ENCODE measurements at regions not wholly inside any gene's neighbourhood (a gene's known extent, or its start where the extent isn't known, plus 50 kb on each side); places are given as distances from the start of the nearest gene placed in this dataset.

DNA sequence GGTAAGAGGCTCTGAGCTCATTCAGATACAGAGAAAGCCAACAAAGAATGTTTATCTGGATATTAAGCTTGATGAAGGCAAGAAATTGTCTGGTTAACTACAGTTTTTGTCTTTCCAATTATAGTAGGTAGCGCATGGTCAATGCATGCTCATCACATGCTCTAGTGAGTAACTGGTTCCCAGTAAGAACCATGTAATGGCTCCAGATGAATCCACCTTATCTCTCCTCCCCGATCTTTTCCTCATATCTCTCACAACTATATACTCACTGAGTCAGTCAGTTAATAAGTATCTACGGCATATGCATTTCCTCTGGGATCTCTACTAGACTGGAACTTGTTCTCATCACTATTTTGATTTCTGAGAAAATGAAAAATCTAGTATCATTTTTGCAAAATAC is 340.7 kb upstream of the DYNLRB2 start:
- WGBS, 2 experiments, result 76 to 82% methylated on average over 3 of the region's 3 CpGs
- Histone ChIP-seq H3K4me1 (ENCODE audit: control insufficient read depth, insufficient read depth, low read length) (no peaks in the 10 kb centered on the region), H3K27ac (ENCODE audit: insufficient read depth, low read depth, low read length, poor library complexity, severe bottlenecking) (no peak overlapping the region)

GRCh38 chr16:80199614-80200013 is 341.2 kb upstream of the DYNLRB2 start:
- Histone ChIP-seq H3K27me3 (ENCODE audit: control insufficient read depth, insufficient read depth, low read length, poor library complexity, severe bottlenecking) (no peaks in the 10 kb centered on the region), H3K27ac (ENCODE audit: insufficient read depth, low read depth, low read length, poor library complexity, severe bottlenecking) (no peak overlapping the region), H3K36me3 (ENCODE audit: control insufficient read depth, insufficient read depth, low read length) (no peaks in the 10 kb centered on the region), H3K4me1 (ENCODE audit: control insufficient read depth, insufficient read depth, low read length) (no peaks in the 10 kb centered on the region), H3K9me3 (ENCODE audit: control insufficient read depth, low read length) (no peaks in the 10 kb centered on the region), H3K4me3 (ENCODE audit: insufficient read depth, low read depth, low read length) (no peak overlapping the region)
- WGBS, 2 experiments, result 100% methylated on average over 1 to 3 of the region's 3 CpGs

More for the DNA sequence above, 340.7 kb upstream of the DYNLRB2 start:
- Histone ChIP-seq H3K4me3 (ENCODE audit: insufficient read depth, low read depth, low read length) (no peak overlapping the region), H3K27me3 (ENCODE audit: control insufficient read depth, insufficient read depth, low read length, poor library complexity, severe bottlenecking) (no peaks in the 10 kb centered on the region), H3K36me3 (ENCODE audit: control insufficient read depth, insufficient read depth, low read length) (no peaks in the 10 kb centered on the region), H3K9me3 (ENCODE audit: control insufficient read depth, low read length) (no peaks in the 10 kb centered on the region)

DNA sequence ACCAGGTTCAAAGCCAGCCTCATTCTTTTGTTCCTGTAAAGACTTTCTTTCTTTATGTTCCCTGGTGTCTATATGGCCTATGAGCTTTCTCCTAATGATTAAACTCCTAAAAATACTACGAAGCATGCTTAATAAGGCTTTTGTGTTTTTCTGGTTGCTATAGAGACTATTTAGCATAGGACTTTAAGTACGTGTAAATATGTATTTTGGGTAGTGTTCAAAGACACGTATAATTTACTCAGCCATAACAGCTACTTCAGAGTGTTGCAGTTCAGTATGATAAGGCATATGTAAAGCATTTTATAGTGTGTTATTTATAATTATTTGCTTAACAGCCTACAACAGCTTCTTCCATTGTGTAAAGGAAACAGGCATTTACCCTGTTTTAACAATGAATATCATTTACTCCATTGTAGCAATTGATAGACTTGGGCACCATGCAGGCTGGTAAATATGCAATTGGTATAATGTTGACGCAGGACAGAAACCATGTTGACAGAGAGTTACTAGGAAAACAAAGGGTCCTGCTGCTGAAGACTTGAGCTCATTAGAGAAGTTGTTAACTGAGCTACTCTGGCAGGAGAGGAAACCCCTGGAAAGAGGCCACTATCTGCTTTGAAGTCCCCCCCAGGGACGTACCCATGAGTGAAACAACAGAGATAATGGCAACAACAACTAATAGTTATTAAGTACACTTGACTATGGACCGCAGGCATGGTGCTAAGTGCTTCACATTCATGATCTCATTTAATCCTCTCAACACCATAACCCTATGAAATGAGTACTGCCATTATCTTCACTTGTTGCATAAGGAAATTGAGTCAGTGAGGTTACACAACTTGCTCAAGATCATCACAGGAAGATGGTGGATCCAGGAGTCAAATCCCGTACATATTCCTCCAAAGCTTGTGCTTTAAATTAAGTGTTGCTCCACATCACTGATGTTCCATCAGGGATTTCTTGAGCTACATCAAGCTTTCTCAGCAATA is 342.2 kb upstream of the DYNLRB2 start:
- no peaks in the 10 kb centered on the region for H3K9me3 ChIP-seq (ENCODE audit: control insufficient read depth, low read length)
- 60 to 67% methylated on average over 6 of the region's 7 CpGs for WGBS, 2 experiments

GRCh38 chr16:80197741-80198201 is 343.0 kb upstream of the DYNLRB2 start:
- no peaks in the 10 kb centered on the region for H3K4me1 ChIP-seq (ENCODE audit: control insufficient read depth, insufficient read depth, low read length)
- WGBS, 2 experiments, result 64 to 70% methylated on average over 3 to 4 of the region's 4 CpGs
- no peak overlapping the region for H3K4me3 ChIP-seq (ENCODE audit: insufficient read depth, low read depth, low read length)
- no peaks in the 10 kb centered on the region for H3K9me3 ChIP-seq (ENCODE audit: control insufficient read depth, low read length)
- H3K36me3 ChIP-seq (ENCODE audit: control insufficient read depth, insufficient read depth, low read length), result no peaks in the 10 kb centered on the region
- no peaks in the 10 kb centered on the region for H3K27me3 ChIP-seq (ENCODE audit: control insufficient read depth, insufficient read depth, low read length, poor library complexity, severe bottlenecking)
- no peak overlapping the region for H3K27ac ChIP-seq (ENCODE audit: insufficient read depth, low read depth, low read length, poor library complexity, severe bottlenecking)

More for the DNA sequence above, 342.2 kb upstream of the DYNLRB2 start:
- H3K4me3 ChIP-seq (ENCODE audit: insufficient read depth, low read depth, low read length), result no peak overlapping the region
- no peaks in the 10 kb centered on the region for H3K36me3 ChIP-seq (ENCODE audit: control insufficient read depth, insufficient read depth, low read length)
- H3K4me1 ChIP-seq (ENCODE audit: control insufficient read depth, insufficient read depth, low read length), result no peaks in the 10 kb centered on the region
- no peaks in the 10 kb centered on the region for H3K27me3 ChIP-seq (ENCODE audit: control insufficient read depth, insufficient read depth, low read length, poor library complexity, severe bottlenecking)
- H3K27ac ChIP-seq (ENCODE audit: insufficient read depth, low read depth, low read length, poor library complexity, severe bottlenecking), result no peak overlapping the region

GRCh38 chr16:80191928-80192327 is 348.9 kb upstream of the DYNLRB2 start:
- no peak overlapping the region for H3K4me3 ChIP-seq (ENCODE audit: insufficient read depth, low read depth, low read length)
- H3K4me1 ChIP-seq (ENCODE audit: control insufficient read depth, insufficient read depth, low read length), result peaks cover 5% of the 10 kb centered on the region
- WGBS, 2 experiments, result 93% methylated on average over 3 of the region's 3 CpGs
- H3K9me3 ChIP-seq (ENCODE audit: control insufficient read depth, low read length), result no peaks in the 10 kb centered on the region
- H3K27ac ChIP-seq (ENCODE audit: insufficient read depth, low read depth, low read length, poor library complexity, severe bottlenecking), result no peak overlapping the region
- H3K36me3 ChIP-seq (ENCODE audit: control insufficient read depth, insufficient read depth, low read length), result no peaks in the 10 kb centered on the region
- H3K27me3 ChIP-seq (ENCODE audit: control insufficient read depth, insufficient read depth, low read length, poor library complexity, severe bottlenecking), result no peaks in the 10 kb centered on the region

GRCh38 chr16:80189476-80190175 is 351.2 kb upstream of the DYNLRB2 start:
- Histone ChIP-seq H3K36me3 (ENCODE audit: control insufficient read depth, insufficient read depth, low read length) (no peaks in the 10 kb centered on the region), H3K9me3 (ENCODE audit: control insufficient read depth, low read length) (no peaks in the 10 kb centered on the region), H3K27ac (ENCODE audit: insufficient read depth, low read depth, low read length, poor library complexity, severe bottlenecking) (no peak overlapping the region), H3K27me3 (ENCODE audit: control insufficient read depth, insufficient read depth, low read length, poor library complexity, severe bottlenecking) (no peaks in the 10 kb centered on the region), H3K4me1 (ENCODE audit: control insufficient read depth, insufficient read depth, low read length) (peaks cover 5% of the 10 kb centered on the region), H3K4me3 (ENCODE audit: insufficient read depth, low read depth, low read length) (no peak overlapping the region)
- 89 to 92% methylated on average over 7 of the region's 7 CpGs for WGBS, 2 experiments

DNA sequence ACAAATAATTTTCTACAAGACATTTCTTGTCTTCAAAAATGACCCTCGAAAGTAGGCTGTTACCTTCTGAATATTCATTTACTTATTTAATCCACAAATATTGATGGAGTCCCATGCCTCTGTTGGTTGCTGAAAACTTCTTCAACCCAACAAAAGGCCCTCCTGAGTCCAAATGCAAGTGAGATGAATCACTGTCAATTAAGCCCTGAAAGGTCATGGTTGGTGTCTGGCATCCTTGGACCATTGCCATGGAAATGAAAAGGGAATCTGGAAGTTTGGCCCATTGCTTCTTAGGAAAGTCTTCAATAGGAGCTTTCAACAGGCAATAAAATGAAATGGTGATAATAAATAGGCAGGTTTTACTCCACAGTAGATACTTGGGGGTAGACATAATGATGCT is 364.7 kb upstream of the DYNLRB2 start:
- no peaks in the 10 kb centered on the region for H3K27me3 ChIP-seq (ENCODE audit: control insufficient read depth, insufficient read depth, low read length, poor library complexity, severe bottlenecking)
- no peaks in the 10 kb centered on the region for H3K4me1 ChIP-seq (ENCODE audit: control insufficient read depth, insufficient read depth, low read length)
- H3K27ac ChIP-seq (ENCODE audit: insufficient read depth, low read depth, low read length, poor library complexity, severe bottlenecking), result no peak overlapping the region
- no peaks in the 10 kb centered on the region for H3K9me3 ChIP-seq (ENCODE audit: control insufficient read depth, low read length)
- 84 to 89% methylated on average over 1 of the region's 1 CpG for WGBS, 2 experiments
- no peak overlapping the region for H3K4me3 ChIP-seq (ENCODE audit: insufficient read depth, low read depth, low read length)
- no peaks in the 10 kb centered on the region for H3K36me3 ChIP-seq (ENCODE audit: control insufficient read depth, insufficient read depth, low read length)

DNA sequence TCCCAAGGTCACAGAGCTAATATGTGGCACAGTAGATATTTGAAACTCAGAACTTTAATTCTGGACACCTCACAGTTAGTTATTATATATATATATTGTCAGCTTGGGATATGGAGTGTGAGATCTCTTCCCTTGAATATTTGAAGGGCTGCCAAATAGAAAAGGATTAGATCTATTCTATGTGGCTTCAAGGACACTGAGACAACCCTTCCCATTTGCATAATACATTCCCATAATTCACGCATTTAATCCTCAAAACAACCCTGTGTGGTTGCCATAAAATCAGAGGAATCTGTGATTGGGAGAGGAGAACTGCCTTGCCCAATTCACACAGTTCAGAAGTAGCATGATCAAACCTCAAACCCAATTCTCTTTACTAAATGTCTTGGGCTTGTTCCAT is 365.8 kb upstream of the DYNLRB2 start:
- 100% methylated on average over 1 of the region's 1 CpG for WGBS, 2 experiments
- no peaks in the 10 kb centered on the region for H3K36me3 ChIP-seq (ENCODE audit: control insufficient read depth, insufficient read depth, low read length)

DNA sequence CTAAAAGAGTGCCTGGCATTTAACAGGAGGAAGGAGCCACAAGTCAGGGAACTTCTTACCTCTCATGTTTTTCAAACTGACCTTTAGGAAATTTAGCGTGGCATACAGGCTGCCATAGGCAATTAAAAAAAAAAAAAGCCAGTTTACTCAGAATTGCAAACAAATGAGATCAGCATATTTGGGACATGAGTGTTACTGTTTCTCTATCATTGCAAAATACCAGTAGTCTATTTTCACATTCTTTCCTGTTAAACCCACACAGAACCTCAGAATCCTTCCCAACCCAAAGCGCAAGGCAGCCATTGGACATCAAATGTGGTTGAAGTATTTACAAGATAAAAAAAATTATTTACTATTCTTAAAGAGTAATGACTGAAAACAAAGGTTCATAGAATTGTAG is 366.4 kb upstream of the DYNLRB2 start:
- Histone ChIP-seq H3K4me3 (ENCODE audit: insufficient read depth, low read depth, low read length) (no peak overlapping the region), H3K4me1 (ENCODE audit: control insufficient read depth, insufficient read depth, low read length) (no peaks in the 10 kb centered on the region), H3K27ac (ENCODE audit: insufficient read depth, low read depth, low read length, poor library complexity, severe bottlenecking) (no peak overlapping the region), H3K36me3 (ENCODE audit: control insufficient read depth, insufficient read depth, low read length) (no peaks in the 10 kb centered on the region), H3K27me3 (ENCODE audit: control insufficient read depth, insufficient read depth, low read length, poor library complexity, severe bottlenecking) (no peaks in the 10 kb centered on the region), H3K9me3 (ENCODE audit: control insufficient read depth, low read length) (no peaks in the 10 kb centered on the region)
- 81 to 92% methylated on average over 1 of the region's 2 CpGs for WGBS, 2 experiments

More for the DNA sequence above, 365.8 kb upstream of the DYNLRB2 start:
- H3K4me3 ChIP-seq (ENCODE audit: insufficient read depth, low read depth, low read length), result no peak overlapping the region
- no peak overlapping the region for H3K27ac ChIP-seq (ENCODE audit: insufficient read depth, low read depth, low read length, poor library complexity, severe bottlenecking)
- no peaks in the 10 kb centered on the region for H3K9me3 ChIP-seq (ENCODE audit: control insufficient read depth, low read length)
- H3K4me1 ChIP-seq (ENCODE audit: control insufficient read depth, insufficient read depth, low read length), result no peaks in the 10 kb centered on the region
- H3K27me3 ChIP-seq (ENCODE audit: control insufficient read depth, insufficient read depth, low read length, poor library complexity, severe bottlenecking), result no peaks in the 10 kb centered on the region

DNA sequence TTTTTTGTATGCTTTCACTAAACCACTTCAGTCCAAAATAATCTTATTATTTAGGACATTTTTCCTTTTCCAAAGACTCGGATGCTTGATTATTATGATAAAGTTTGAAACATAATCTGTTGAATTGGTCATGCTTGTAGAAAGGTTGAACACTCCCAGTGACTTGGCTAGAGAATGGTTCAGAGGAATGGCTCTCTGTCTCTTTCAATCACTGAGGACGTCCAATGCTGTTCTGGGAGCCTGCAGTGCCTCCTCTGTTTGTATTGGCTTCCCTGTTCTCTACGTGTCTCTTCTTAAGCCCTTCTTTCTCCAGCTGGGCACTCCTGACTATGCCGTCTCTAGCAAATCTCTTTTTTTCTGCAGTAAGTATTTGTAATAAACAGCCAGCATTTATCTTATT is 369.0 kb upstream of the DYNLRB2 start:
- 81 to 82% methylated on average over 4 of the region's 4 CpGs for WGBS, 2 experiments
- Histone ChIP-seq H3K9me3 (ENCODE audit: control insufficient read depth, low read length) (no peaks in the 10 kb centered on the region), H3K27me3 (ENCODE audit: control insufficient read depth, insufficient read depth, low read length, poor library complexity, severe bottlenecking) (no peaks in the 10 kb centered on the region)

More for the DNA sequence above, 369.0 kb upstream of the DYNLRB2 start:
- H3K27ac ChIP-seq (ENCODE audit: insufficient read depth, low read depth, low read length, poor library complexity, severe bottlenecking), result no peak overlapping the region
- no peaks in the 10 kb centered on the region for H3K36me3 ChIP-seq (ENCODE audit: control insufficient read depth, insufficient read depth, low read length)
- H3K4me3 ChIP-seq (ENCODE audit: insufficient read depth, low read depth, low read length), result no peak overlapping the region
- no peaks in the 10 kb centered on the region for H3K4me1 ChIP-seq (ENCODE audit: control insufficient read depth, insufficient read depth, low read length)
